Mammary epithelial cell (primary cell): ENCODE measurements at regions not wholly inside any gene's neighbourhood (a gene's known extent, or its start where the extent isn't known, plus 50 kb on each side); places are given as distances from the start of the nearest gene placed in this dataset.

Source experiments
- EZH2 ChIP-seq: IDR thresholded peaks from 2 replicates; pipeline ENCODE4 v1.6.1; 2012; ENCODE audit warnings: low read length, inconsistent platforms, borderline replicate concordance
- TF ChIP-seq, protein P1 (sequence below), 2 donors: IDR thresholded peaks in 1 of 2; conservative IDR thresholded peaks in 1 of 2; 2 replicates each; pipeline ENCODE4 v1.5.1; 2011 to 2012; ENCODE audit warnings: inconsistent platforms in 2 of 2, low read length in 2 of 2, mild to moderate bottlenecking in 2 of 2, control low read depth in 1 of 2, low read depth in 1 of 2; ENCODE audit not compliant: insufficient read depth in 1 of 2; ENCODE audit errors: extremely low read depth in 1 of 2

GRCh38 chrX:144586756-144587155 is 660.5 kb upstream of the SPANXN1 start:
- no peak for TF ChIP-seq EZH2
- TF ChIP-seq, protein P1, sequence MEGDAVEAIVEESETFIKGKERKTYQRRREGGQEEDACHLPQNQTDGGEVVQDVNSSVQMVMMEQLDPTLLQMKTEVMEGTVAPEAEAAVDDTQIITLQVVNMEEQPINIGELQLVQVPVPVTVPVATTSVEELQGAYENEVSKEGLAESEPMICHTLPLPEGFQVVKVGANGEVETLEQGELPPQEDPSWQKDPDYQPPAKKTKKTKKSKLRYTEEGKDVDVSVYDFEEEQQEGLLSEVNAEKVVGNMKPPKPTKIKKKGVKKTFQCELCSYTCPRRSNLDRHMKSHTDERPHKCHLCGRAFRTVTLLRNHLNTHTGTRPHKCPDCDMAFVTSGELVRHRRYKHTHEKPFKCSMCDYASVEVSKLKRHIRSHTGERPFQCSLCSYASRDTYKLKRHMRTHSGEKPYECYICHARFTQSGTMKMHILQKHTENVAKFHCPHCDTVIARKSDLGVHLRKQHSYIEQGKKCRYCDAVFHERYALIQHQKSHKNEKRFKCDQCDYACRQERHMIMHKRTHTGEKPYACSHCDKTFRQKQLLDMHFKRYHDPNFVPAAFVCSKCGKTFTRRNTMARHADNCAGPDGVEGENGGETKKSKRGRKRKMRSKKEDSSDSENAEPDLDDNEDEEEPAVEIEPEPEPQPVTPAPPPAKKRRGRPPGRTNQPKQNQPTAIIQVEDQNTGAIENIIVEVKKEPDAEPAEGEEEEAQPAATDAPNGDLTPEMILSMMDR (conservative IDR thresholded peaks at IDR 0.05 in 1 of 2, IDR thresholded peaks at IDR 0.05 in 1 of 2; ENCODE audit: extremely low read depth in 1 of 2, insufficient read depth in 1 of 2, low read depth in 1 of 2, low read length in 2 of 2): no peak
